SIG-M5 treated with dmso at 0.1 percent for 504 hours (cell line): ENCODE measurements at regions not wholly inside any gene's neighbourhood (a gene's known extent, or its start where the extent isn't known, plus 50 kb on each side); places are given as distances from the start of the nearest gene placed in this dataset.

Source experiments
- DNase-seq: peaks from one replicate; lab custom pipeline; 2025; ENCODE audit not compliant: unreplicated experiment; lab: John Stamatoyannopoulos, UW

DNA sequence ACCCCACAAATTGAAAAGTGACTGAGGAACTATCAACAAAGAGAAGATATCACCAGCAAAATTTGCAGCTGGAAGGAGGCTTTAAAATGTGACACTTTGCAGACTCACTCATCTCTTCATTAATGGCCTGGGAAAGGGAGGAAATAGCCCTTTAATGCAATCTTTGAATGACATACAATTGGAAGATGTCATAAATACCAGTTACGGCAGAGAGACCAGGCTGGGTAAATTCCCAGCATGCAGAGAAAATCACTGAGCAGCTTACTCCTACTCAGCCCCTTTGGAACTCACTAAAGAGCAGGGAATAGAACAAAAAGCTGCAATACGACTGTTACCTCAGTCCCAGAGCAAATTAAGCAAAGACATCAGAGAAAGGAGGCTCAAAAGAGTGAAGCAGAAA is 238.9 kb downstream of the HS3ST1 start:
- DNase-seq, result no peak

DNA sequence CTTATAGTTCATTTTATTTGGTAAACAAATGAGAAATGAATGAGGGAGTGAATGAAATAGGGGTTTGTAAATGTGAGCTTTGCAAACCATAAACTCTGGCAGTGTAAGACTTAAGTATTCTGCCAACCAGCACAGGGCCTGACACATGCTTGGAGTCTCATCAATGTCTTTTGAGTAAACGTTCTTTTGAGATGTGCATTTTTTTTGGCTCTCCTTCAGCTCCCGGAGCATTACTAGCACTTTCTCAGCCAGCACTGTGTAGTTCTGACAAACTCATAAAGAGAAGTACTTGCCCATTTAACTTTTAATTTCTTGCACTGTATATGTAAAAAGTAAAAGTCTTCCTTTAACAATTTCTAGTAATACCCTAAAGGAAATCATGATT is 245.3 kb downstream of the HS3ST1 start:
- DNase-seq, result no peak

DNA sequence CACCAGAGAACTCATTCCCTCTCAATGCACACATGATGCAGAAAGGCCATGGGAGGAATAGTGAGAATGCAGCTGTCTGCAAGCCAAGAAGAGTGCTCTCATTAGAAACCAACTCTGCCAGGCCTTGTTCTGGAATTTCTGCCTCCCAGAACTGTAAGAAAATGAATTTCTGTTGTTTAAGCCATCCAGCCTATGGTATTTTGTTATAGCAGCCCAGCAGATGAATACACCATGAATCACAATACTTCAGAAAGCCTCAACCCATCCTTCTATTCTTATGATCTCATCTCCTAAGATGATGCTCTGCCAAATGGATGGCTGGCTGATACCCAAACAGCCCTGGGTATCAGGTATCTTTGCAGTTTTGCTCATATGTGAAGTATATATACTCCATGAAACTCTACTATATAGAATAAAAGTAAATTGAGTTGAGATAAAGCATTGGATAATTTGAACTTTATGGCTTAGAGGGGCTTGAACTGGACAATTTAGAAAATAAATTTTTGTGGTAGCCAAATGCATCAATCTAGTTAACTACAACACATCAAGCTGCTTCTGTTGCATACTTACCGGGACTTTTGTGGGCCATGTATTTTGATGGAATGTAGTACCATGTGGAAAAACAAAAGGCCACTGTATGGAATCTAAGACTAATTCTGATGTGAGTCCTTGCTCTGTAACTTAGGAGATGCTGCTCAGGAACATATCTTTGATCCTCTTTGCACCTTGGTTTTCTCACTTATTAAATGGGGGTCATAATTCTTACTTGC is 245.9 kb downstream of the HS3ST1 start:
- no peak for DNase-seq

DNA sequence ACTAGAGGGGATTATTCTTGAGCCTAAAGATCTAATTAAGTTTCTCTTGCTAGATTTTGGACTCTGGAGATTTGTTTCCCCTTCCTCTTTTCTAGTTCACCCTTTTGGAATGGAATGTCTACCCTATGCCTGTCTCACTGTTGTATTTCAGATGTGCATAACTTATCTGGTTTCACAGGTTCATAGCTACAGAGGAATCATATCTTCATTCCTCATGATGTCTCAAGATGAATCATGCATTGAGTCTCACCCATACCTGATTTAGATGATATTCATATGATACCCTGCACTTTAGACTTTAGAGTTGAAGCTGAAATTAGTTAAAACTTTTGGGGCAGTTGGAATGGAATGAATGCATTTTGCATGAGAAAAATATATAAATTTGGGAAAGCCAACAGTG is 246.7 kb downstream of the HS3ST1 start:
- DNase-seq, result no peak

DNA sequence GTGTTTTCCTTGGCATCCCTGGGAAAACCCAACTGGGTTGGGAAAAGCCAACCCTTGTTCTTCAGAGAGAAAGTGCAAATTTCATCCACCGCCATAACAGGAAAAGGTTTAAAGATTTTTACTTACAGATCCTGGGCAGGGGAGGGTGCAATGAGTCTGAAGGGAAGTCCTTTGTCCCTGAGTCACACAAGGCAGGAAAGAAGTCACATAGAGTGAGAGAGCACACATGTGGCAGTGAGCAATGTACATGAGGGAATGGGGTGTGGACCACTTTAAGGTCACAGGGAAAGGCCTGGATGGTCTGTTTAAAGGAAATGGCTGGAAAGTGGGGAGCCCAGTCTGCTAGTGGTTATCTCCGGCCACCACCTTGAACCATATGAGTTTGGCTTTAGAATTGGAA is 248.9 kb downstream of the HS3ST1 start:
- DNase-seq, result no peak

DNA sequence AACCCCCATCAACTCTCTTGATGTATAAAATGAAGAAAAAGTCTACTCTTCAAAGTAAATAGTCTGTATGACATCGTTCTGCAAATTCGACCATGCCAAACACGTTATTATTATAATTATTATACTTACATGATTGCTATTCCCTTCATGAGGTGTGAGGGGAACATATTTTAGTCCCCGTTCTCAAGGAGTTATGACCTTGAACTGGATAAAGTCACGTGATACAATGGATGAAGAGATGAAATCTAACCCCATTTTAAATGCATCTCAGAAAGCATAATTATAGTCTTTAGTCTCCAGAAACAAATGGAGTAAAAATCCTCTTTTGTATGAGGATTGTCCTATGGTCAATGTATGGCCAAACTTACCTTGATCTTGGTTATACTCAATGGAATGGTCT is 250.3 kb downstream of the HS3ST1 start:
- DNase-seq, result no peak

DNA sequence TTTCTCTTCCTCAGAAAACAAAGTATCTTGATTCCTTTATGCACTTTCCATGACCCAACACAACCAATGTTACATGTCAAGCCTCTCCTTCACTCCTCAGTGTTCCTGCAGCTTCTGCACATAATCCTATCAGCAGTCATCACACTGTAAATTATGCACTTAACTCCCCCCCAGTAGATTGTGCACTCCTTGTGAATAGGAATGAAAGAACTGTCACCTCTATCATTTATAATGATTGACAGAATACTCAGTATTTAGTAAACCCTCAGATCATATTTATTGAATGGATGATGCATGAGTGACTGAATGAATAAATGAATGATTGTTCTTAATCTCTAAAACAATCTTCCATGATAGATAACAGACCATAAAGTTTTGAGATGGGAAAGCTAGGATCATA is 253.3 kb downstream of the HS3ST1 start:
- DNase-seq, result no peak

DNA sequence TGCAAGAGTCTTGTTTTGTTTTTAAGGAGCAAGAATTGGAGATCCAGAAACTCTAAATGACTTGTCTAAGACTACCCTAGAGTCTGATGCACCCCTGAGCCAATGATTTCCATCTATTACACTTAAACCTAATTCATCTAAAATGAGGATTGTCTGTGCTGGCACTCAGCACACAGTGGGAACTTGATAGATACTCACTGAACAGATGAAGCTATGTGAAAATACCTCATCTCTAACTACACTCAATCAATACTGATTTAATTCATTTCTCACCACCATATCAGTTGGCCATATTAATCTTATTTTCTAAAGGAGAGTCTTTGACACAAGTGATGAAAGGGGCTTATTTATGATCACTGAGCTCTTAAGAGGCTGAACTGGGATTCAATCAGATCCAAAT is 262.1 kb downstream of the HS3ST1 start:
- DNase-seq, result no peak

DNA sequence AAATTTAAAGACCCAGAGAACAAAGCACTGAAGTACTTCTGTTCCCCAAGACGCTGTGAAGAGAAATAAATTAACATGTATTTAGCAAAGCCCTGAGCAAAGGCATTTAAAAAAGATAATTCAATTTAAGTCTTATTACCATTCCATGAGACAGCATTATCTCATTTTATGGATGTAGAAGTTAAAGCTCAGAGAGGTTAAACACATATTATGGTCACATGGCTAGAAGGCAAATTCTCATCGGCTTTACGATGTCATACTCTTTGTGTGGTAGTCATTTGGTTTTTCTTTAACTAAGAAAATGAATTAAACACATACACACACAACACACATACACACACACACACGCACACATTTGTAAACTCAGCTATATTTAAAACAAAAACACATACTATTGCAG is 262.7 kb downstream of the HS3ST1 start:
- no peak for DNase-seq

DNA sequence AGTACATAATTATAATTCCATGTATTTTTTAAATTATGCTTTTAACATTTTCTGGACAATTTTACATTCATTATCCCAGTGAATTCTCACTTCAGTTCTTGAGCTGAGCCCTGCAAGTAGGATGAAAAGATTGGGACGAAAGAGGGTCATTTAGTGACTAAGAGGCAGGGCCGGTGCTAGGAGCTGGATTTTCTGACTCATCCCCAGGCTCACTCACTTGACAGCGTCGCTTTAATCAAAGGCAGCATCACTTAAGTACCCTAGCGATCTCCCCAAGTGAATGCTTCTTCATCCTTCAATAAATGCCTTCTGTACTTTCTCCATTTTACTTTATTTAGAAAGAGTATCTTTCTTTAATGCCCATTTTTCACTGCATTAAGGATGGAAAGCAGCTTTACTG is 263.6 kb downstream of the HS3ST1 start:
- no peak for DNase-seq

DNA sequence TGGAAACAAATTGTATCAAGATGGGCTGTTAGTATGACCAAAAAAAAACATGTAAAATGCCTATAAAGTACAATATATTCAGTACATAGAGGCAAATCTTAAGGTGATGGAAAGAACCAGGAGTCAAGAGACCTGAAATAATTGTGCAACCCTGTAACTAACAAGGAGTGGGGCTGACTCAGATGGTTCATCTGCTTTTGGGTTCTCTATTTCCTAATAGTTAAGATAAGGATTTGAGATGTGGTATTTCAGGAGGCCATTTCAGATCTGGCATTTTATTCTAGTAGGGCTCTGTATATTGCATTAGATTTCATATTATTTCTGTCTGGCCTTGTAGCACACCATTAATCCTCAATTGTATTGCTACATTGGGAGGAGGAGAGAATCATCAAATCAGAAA is 268.4 kb downstream of the HS3ST1 start:
- DNase-seq, result no peak

DNA sequence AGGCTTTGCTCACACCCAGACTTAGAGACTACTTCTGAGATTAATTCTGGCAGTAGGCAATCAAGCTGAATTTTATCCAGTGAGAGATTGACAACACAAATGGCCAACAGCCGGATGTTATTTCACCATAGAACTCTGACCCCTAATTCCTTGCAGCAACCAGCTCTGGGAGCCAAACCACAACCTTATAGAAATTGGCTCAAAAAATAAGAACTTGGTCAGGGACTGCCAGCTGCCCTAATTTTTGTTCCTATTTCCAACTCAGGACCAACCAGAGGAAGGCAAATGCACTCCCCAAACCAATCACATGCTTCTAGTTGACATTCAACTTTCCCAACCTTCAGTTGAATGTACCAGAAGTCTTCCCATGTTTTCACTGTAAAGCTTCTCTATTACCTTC is 269.7 kb downstream of the HS3ST1 start:
- no peak for DNase-seq

DNA sequence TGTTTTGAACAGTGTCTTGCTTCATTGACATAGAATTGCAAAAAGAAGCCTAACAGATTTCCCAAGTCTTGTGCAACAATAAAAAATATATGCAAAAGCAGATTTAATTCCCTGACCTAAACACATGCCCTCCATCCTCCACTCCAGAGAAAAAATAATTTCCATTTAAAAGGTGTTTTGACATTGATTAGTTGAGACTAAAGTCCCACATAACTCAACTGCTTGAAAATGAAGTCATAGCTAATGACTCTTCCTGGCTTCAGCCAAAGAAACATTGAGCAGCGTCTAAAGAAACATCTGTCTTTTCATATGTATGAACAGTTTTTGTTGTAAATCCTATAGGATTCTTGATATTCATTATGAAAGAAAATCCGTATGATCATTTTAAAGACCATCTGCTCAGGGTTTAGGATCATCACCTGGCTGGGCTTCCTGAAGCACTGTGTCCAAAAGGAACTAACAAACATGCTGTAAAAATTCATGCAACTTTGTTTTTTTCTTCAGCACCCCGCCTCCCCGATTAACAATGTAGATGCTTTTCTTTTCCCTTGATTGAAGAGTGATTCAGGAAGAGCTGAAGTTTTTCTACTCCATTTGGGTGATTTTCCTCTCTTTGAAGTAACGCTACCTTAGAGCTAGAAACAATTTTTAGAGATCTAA is 273.4 kb downstream of the HS3ST1 start:
- no peak for DNase-seq

DNA sequence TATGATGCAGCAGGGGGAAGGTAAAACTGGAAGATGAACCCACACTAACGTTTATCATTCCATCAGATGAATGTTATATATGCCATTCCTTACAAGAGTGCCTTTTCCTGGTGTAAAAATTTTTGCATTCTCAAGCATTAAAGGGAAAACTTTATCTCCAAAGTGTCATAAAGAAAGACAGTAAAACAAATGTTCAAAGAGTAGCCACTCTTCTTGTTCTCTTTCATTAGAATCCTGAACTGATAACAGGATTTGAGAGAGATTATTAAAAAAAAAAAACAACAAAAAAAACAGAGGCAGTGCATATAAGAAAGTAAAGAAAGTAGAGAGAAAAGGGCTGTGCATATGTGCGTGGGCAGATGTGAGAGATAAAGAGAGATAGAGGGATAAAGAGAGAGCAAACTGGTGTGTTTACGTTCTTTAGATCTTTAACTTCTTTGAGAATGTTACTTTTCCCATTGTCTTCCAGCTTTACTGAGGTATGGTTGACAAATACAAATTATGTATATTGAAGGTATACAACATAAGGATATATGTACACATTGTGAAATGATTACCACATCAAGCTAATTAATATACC is 275.4 kb downstream of the HS3ST1 start:
- DNase-seq, result no peak

DNA sequence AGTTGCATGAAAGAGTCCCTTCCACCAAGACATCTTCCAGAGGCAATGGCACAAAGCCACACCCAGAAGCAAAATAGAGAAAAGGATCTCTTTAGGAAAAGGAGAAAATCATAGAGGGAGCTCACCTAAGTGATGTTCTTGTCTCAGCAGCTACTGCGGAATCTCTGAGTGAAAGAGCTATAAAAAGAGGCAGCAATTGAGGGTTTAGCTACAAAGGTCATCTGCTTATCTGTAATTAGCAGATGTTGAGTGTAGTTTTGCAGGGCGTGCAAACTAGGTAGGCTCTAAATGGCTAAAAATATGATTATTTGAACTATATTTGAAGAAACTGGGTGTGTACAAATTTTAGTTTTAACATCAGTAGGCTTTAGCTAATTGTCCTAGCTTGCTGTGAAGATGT is 276.0 kb downstream of the HS3ST1 start:
- no peak for DNase-seq

DNA sequence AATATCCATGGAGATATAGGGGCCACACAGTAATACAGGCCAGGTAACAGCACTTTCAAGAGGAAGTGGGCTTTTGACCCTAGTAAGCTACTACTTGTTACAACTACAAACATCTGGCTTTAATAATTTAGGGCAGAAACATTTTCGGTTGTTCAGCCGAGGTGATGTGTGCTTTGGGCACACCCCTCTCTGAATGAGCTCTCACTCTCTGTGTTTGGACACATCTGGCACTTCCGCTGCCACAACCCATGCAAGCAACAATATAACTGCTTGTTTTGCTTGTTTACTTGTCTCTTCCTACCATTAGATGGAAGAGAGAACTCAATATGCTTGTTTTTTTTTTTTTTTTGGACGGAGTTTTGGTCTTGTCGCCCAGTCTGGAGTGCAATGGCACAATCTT is 277.2 kb downstream of the HS3ST1 start:
- no peak for DNase-seq

DNA sequence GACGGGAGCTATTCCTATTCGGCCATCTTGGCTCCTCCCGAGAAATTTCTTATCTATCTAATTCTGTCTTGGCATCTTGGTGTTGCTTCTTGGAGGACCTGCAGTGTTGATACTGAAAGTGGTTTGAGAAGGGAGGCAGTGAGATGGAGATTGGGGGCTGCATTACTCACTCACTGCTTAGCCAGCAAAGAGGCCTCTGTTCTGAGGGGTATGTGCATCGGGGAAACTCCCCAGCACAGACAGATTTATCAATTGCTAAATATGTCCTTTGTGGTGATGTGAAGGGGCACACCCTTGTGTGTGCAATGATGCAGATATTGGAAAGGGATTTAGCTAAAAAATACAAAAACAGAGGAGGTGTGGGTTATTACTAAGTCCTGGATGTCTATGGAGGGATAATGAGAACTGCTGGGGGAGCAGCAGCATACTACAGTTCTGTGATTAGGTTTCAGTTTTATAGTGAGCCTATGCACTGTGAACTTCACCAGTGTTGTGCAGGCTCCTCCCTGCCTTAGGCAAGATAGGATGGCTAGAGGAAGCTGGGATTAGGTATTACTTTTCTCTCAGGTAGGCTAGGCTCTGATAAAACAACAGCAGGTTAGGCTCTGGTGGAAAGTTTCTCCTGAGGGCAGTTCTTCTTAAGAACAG is 279.0 kb downstream of the HS3ST1 start:
- DNase-seq, result no peak

DNA sequence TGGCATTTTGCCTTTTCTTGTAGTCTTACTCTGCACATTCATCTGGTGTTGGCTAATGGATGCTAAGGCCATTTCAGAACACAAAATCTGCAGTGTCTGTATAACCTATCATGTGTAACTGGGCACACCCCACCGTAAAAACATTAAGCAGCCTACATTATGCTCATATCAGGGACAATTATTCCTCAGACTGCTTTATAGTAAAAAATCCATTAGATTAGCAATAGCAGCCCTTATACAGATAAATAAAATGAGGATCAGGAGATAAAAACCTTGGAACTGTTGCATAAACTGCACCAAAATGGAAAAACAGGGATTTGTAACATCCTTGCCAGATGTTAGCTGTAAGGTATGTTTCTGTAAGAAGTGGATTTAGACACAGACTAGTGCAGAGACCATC is 288.8 kb downstream of the HS3ST1 start:
- DNase-seq, result no peak

DNA sequence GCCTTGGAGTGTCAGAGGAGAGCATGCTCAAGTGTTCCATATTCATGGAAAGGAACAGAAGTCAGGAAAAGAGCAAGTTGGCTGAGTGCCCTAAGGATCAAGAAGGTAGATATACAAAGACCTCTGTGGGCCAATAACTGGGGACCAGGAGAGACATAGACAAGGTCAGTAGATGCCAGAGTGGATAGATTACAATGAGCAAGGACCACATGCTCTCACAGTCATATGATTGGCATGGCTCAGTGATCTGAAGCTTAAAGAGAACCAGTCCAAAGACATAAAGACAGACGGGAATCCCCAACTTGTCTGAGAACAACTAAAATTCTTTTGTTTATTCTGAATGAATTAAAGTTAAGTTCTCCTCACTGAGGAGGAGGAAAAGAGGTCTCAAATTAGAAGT is 289.7 kb downstream of the HS3ST1 start:
- no peak for DNase-seq

DNA sequence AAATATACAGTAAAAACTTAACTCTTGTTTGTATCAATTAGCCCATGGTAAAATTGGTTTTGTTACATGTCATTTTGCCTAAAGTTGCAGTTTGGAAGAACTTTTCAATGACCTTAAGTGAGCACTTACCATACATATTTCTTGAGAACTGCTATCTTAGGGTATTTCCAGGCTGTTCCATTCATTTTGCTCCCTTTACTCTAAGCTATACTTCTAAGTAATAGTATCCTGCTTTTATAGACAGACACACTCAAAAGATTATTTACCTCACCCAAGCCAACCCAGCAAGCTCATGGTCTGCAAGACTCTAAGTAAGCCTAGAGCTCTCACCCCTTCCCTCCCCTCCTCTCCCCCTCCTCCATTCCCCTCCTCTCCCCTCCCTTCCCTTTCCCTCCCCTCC is 294.0 kb downstream of the HS3ST1 start:
- DNase-seq, result no peak

DNA sequence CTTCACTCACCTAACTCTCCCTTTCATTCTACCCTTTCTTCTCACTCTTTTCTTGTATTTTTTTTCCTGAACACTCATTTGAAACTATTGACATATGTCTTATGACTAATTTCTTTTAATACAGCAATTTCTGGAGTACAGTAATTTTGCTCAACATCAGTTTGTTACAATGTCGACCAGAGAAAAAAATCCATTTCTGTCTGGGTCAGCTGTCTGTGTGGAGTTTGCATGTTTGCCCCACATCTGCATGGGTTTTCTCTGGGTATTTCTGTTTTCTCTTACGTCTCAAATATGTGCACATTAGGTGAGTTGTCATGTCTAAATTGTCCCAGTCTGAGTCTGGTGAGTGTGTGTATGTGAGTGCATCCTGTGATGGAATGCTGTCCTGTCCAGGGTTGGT is 294.8 kb downstream of the HS3ST1 start:
- DNase-seq, result no peak

DNA sequence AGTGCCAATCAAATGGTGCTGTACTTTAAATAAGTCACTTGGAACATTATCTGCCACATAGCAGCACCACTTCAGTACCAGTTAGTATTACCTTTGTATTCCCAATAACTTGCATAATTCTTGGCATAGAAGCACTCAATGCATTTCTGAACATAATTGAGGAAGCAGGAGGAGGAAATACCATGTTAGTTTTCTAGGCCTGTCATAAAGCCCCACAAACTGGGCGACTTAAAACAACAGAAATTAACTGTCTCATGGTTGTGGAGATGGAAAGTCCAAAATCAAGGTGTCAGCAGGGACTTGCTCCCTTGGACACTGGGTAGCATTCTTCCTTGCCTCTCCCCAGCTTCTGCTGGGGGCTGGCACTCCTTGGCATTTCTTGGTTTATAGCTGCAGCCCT is 296.2 kb downstream of the HS3ST1 start:
- DNase-seq, result no peak
